GM18907 (cell line): ENCODE measurements at regions not wholly inside any gene's neighbourhood (a gene's known extent, or its start where the extent isn't known, plus 50 kb on each side); places are given as distances from the start of the nearest gene placed in this dataset.
A peak's percentile ranks its signal among the peaks of the same experiment; 100 is the strongest.

Experiments
- ATAC-seq: cut with Tn5 transposase; IDR thresholded peaks from one replicate; pipeline ENCODE4 v1.9.1; 2021; ENCODE audit warnings: mild to moderate bottlenecking, moderate library complexity; ENCODE audit not compliant: unreplicated experiment

- no peak for ATAC-seq
Observed at GRCh38 chr12:91384366-91384765, 201.7 kb upstream of the DCN start.

- no peak for ATAC-seq
Observed at GRCh38 chr12:91383099-91383498, 200.5 kb upstream of the DCN start.

GRCh38 chr12:91382081-91382543 is 199.5 kb upstream of the DCN start:
- ATAC-seq = peak; percentile 87

GRCh38 chr12:91381309-91381804 is 198.7 kb upstream of the DCN start:
- ATAC-seq = peak; percentile 62

GRCh38 chr12:91380631-91381030 is 198.0 kb upstream of the DCN start:
- no peak for ATAC-seq

GRCh38 chr12:91379051-91379775 is 196.6 kb upstream of the DCN start:
- ATAC-seq = no peak

- ATAC-seq = no peak
Observed at GRCh38 chr12:91377436-91377835, 194.8 kb upstream of the DCN start.

GRCh38 chr12:91373086-91373485 is 190.5 kb upstream of the DCN start:
- ATAC-seq = no peak

- no peak for ATAC-seq
Observed at GRCh38 chr12:91370086-91370868, 187.7 kb upstream of the DCN start.

- ATAC-seq = no peak
Observed at GRCh38 chr12:91368613-91369012, 186.0 kb upstream of the DCN start.

GRCh38 chr12:91367234-91367849 is 184.7 kb upstream of the DCN start:
- ATAC-seq = no peak

- no peak for ATAC-seq
Observed at GRCh38 chr12:91364471-91365184, 182.0 kb upstream of the DCN start.

GRCh38 chr12:91361864-91362263 is 179.2 kb upstream of the DCN start:
- ATAC-seq = peak; percentile 58

- ATAC-seq = no peak
Observed at GRCh38 chr12:91357381-91357780, 174.8 kb upstream of the DCN start.

GRCh38 chr12:91356405-91356804 is 173.8 kb upstream of the DCN start:
- no peak for ATAC-seq

- ATAC-seq = peak; percentile 96
Observed at GRCh38 chr12:91355150-91356006, 172.8 kb upstream of the DCN start.

GRCh38 chr12:91353266-91353665 is 170.6 kb upstream of the DCN start:
- no peak for ATAC-seq

- no peak for ATAC-seq
Observed at GRCh38 chr12:91349476-91349875, 166.9 kb upstream of the DCN start.

- no peak for ATAC-seq
Observed at GRCh38 chr12:91347481-91348214, 165.0 kb upstream of the DCN start.
